ENCODE measurements at regions not wholly inside any gene's neighbourhood (a gene's known extent, or its start where the extent isn't known, plus 50 kb on each side); places are given as distances from the start of the nearest gene placed in this dataset.

- H3K9me3 ChIP-seq (ENCODE audit: insufficient read depth, low read length): peaks cover 5% of the 10 kb centered on the region
- no peaks in the 10 kb centered on the region for H3K4me1 ChIP-seq (ENCODE audit: insufficient read depth, insufficient read length)
- H3K27me3 ChIP-seq (ENCODE audit: insufficient read depth, insufficient read length): no peaks in the 10 kb centered on the region
- no peaks in the 10 kb centered on the region for H3K36me3 ChIP-seq (ENCODE audit: insufficient read depth, insufficient read length, low read length)
- TF ChIP-seq SUZ12 (IDR thresholded peaks at IDR 0.05; ENCODE audit: extremely low read depth, insufficient read depth, insufficient read length): no peak
- no peak for TF ChIP-seq YY1 (IDR thresholded peaks at IDR 0.05; ENCODE audit: insufficient read depth, insufficient read length)
- TF ChIP-seq ZNF274 (IDR thresholded peaks at IDR 0.05; ENCODE audit: low read depth, low read length): no peak
- no peak overlapping the region for H3K9ac ChIP-seq (ENCODE audit: insufficient read length, low read depth)
- DNase-seq (ENCODE audit: low read depth, low spot score): no peak
- no peak overlapping the region for H3K4me3 ChIP-seq (ENCODE audit: insufficient read length, low read depth)
Observed at GRCh38 chr1:79469139-79469538, 462.6 kb upstream of the ADGRL4 start.

GRCh38 chr1:79460773-79461436 is 454.4 kb upstream of the ADGRL4 start:
- Histone ChIP-seq H3K27me3 (ENCODE audit: insufficient read depth, insufficient read length) (no peaks in the 10 kb centered on the region), H3K4me1 (ENCODE audit: insufficient read depth, insufficient read length) (no peaks in the 10 kb centered on the region), H3K36me3 (ENCODE audit: insufficient read depth, insufficient read length, low read length) (no peaks in the 10 kb centered on the region), H3K9me3 (ENCODE audit: insufficient read depth, low read length) (peaks cover 13% of the 10 kb centered on the region), H3K9ac (ENCODE audit: insufficient read length, low read depth) (no peak overlapping the region), H3K4me3 (ENCODE audit: insufficient read length, low read depth) (no peak overlapping the region)
- no peak for TF ChIP-seq ZNF274 (IDR thresholded peaks at IDR 0.05; ENCODE audit: low read depth, low read length)
- no peak for DNase-seq (ENCODE audit: low read depth, low spot score)

GRCh38 chr1:79457562-79458224 is 451.2 kb upstream of the ADGRL4 start:
- no peak for TF ChIP-seq SUZ12 (IDR thresholded peaks at IDR 0.05; ENCODE audit: extremely low read depth, insufficient read depth, insufficient read length)
- no peak overlapping the region for H3K4me3 ChIP-seq (ENCODE audit: insufficient read length, low read depth)
- DNase-seq (ENCODE audit: low read depth, low spot score): no peak
- H3K9me3 ChIP-seq (ENCODE audit: insufficient read depth, low read length): no peaks in the 10 kb centered on the region
- H3K27me3 ChIP-seq (ENCODE audit: insufficient read depth, insufficient read length): no peaks in the 10 kb centered on the region
- no peak overlapping the region for H3K9ac ChIP-seq (ENCODE audit: insufficient read length, low read depth)
- no peaks in the 10 kb centered on the region for H3K4me1 ChIP-seq (ENCODE audit: insufficient read depth, insufficient read length)
- no peaks in the 10 kb centered on the region for H3K36me3 ChIP-seq (ENCODE audit: insufficient read depth, insufficient read length, low read length)

GRCh38 chr1:79448426-79448825 is 441.9 kb upstream of the ADGRL4 start:
- no peaks in the 10 kb centered on the region for H3K9me3 ChIP-seq (ENCODE audit: insufficient read depth, low read length)
- no peak overlapping the region for H3K9ac ChIP-seq (ENCODE audit: insufficient read length, low read depth)
- TF ChIP-seq ZNF274 (IDR thresholded peaks at IDR 0.05; ENCODE audit: low read depth, low read length) (no peak), SUZ12 (IDR thresholded peaks at IDR 0.05; ENCODE audit: extremely low read depth, insufficient read depth, insufficient read length) (no peak), YY1 (IDR thresholded peaks at IDR 0.05; ENCODE audit: insufficient read depth, insufficient read length) (no peak)
- no peaks in the 10 kb centered on the region for H3K27me3 ChIP-seq (ENCODE audit: insufficient read depth, insufficient read length)
- no peaks in the 10 kb centered on the region for H3K4me1 ChIP-seq (ENCODE audit: insufficient read depth, insufficient read length)
- H3K4me3 ChIP-seq (ENCODE audit: insufficient read length, low read depth): no peak overlapping the region
- DNase-seq (ENCODE audit: low read depth, low spot score): no peak
- H3K36me3 ChIP-seq (ENCODE audit: insufficient read depth, insufficient read length, low read length): no peaks in the 10 kb centered on the region

- Histone ChIP-seq H3K36me3 (ENCODE audit: insufficient read depth, insufficient read length, low read length) (no peaks in the 10 kb centered on the region), H3K27me3 (ENCODE audit: insufficient read depth, insufficient read length) (no peaks in the 10 kb centered on the region), H3K9ac (ENCODE audit: insufficient read length, low read depth) (no peak overlapping the region), H3K9me3 (ENCODE audit: insufficient read depth, low read length) (no peaks in the 10 kb centered on the region), H3K4me3 (ENCODE audit: insufficient read length, low read depth) (no peak overlapping the region), H3K4me1 (ENCODE audit: insufficient read depth, insufficient read length) (no peaks in the 10 kb centered on the region)
- no peak for DNase-seq (ENCODE audit: low read depth, low spot score)
- no peak for TF ChIP-seq ZNF274 (IDR thresholded peaks at IDR 0.05; ENCODE audit: low read depth, low read length)
- TF ChIP-seq SUZ12 (IDR thresholded peaks at IDR 0.05; ENCODE audit: extremely low read depth, insufficient read depth, insufficient read length): no peak
- no peak for TF ChIP-seq YY1 (IDR thresholded peaks at IDR 0.05; ENCODE audit: insufficient read depth, insufficient read length)
Observed at GRCh38 chr1:79441238-79441637, 434.7 kb upstream of the ADGRL4 start.

- no peak overlapping the region for H3K4me3 ChIP-seq (ENCODE audit: insufficient read length, low read depth)
- H3K27me3 ChIP-seq (ENCODE audit: insufficient read depth, insufficient read length): no peaks in the 10 kb centered on the region
- no peak overlapping the region for H3K9ac ChIP-seq (ENCODE audit: insufficient read length, low read depth)
- no peak for DNase-seq (ENCODE audit: low read depth, low spot score)
- no peak for TF ChIP-seq SUZ12 (IDR thresholded peaks at IDR 0.05; ENCODE audit: extremely low read depth, insufficient read depth, insufficient read length)
- no peak for TF ChIP-seq ZNF274 (IDR thresholded peaks at IDR 0.05; ENCODE audit: low read depth, low read length)
- no peak for TF ChIP-seq YY1 (IDR thresholded peaks at IDR 0.05; ENCODE audit: insufficient read depth, insufficient read length)
- no peaks in the 10 kb centered on the region for H3K9me3 ChIP-seq (ENCODE audit: insufficient read depth, low read length)
- no peaks in the 10 kb centered on the region for H3K36me3 ChIP-seq (ENCODE audit: insufficient read depth, insufficient read length, low read length)
- H3K4me1 ChIP-seq (ENCODE audit: insufficient read depth, insufficient read length): no peaks in the 10 kb centered on the region
Observed at GRCh38 chr1:79437540-79437939, 431.0 kb upstream of the ADGRL4 start.

GRCh38 chr1:79431340-79431739 is 424.8 kb upstream of the ADGRL4 start:
- Histone ChIP-seq H3K27me3 (ENCODE audit: insufficient read depth, insufficient read length) (no peaks in the 10 kb centered on the region), H3K9ac (ENCODE audit: insufficient read length, low read depth) (no peak overlapping the region), H3K4me3 (ENCODE audit: insufficient read length, low read depth) (no peak overlapping the region), H3K4me1 (ENCODE audit: insufficient read depth, insufficient read length) (no peaks in the 10 kb centered on the region), H3K36me3 (ENCODE audit: insufficient read depth, insufficient read length, low read length) (no peaks in the 10 kb centered on the region), H3K9me3 (ENCODE audit: insufficient read depth, low read length) (no peaks in the 10 kb centered on the region)
- no peak for TF ChIP-seq ZNF274 (IDR thresholded peaks at IDR 0.05; ENCODE audit: low read depth, low read length)
- TF ChIP-seq YY1 (IDR thresholded peaks at IDR 0.05; ENCODE audit: insufficient read depth, insufficient read length): no peak
- TF ChIP-seq SUZ12 (IDR thresholded peaks at IDR 0.05; ENCODE audit: extremely low read depth, insufficient read depth, insufficient read length): no peak
- DNase-seq (ENCODE audit: low read depth, low spot score): no peak
